Vagina (tissue), 2 donors: ENCODE measurements at regions not wholly inside any gene's neighbourhood (a gene's known extent, or its start where the extent isn't known, plus 50 kb on each side); places are given as distances from the start of the nearest gene placed in this dataset.

ENCODE experiments used
- POLR2A ChIP-seq, 2 donors: fragments of 450-650 bp; IDR thresholded peaks; one replicate each; pipeline ENCODE4 v1.6.1; 2017; ENCODE audit warnings: antibody characterized with exemption in 2 of 2, mild to moderate bottlenecking in 2 of 2, moderate library complexity in 2 of 2
- POLR2AphosphoS5 ChIP-seq, 2 donors: sonication (generic); formaldehyde crosslinking; IDR thresholded peaks; one replicate each; pipeline ENCODE4 v1.9.0; 2017; ENCODE audit warnings: antibody characterized with exemption in 2 of 2, mild to moderate bottlenecking in 2 of 2, low read depth in 1 of 2; ENCODE audit not compliant: insufficient read depth in 1 of 2
- TF ChIP-seq, protein P1 (sequence below), 3 experiments: fragments of 450-650 bp in 2 of 3; fragments of 200-600 bp in 1 of 3; sonication (generic) in 1 of 3; IDR thresholded peaks; one replicate each; pipeline ENCODE4 v1.5.1; 2017 to 2019; ENCODE audit warnings: antibody characterized with exemption in 3 of 3, mild to moderate bottlenecking in 2 of 3, moderate library complexity in 2 of 3

DNA sequence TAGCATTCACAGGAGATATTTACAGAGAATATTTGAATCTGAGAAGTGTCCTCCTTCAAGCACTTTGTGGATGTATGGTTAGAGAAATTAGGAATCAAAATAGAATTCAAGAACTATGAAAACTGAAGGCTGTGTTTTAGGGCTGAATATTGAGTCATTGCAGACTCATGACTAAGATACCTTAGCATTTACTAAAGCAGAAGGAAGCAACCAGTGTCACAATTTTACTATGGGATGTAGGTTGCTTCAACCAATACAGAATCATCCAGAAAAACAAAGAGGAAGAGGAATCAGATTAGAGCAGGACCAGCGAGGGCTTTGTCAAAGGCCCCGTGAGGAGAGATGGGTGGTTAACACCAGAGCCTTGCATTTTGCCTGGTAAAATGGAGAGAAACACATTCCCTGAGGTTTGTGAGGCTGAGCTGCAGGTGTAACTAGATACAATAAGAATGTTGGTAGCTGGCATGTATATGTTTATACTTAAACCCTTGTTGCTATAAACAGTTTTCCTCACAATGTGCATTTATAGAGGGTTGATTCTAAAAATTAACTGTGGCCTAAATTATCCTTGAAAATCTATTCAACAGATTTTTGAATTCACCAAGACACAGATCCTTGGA lies 518.1 kb downstream of the AGTPBP1 start:
- TF ChIP-seq, protein P1, sequence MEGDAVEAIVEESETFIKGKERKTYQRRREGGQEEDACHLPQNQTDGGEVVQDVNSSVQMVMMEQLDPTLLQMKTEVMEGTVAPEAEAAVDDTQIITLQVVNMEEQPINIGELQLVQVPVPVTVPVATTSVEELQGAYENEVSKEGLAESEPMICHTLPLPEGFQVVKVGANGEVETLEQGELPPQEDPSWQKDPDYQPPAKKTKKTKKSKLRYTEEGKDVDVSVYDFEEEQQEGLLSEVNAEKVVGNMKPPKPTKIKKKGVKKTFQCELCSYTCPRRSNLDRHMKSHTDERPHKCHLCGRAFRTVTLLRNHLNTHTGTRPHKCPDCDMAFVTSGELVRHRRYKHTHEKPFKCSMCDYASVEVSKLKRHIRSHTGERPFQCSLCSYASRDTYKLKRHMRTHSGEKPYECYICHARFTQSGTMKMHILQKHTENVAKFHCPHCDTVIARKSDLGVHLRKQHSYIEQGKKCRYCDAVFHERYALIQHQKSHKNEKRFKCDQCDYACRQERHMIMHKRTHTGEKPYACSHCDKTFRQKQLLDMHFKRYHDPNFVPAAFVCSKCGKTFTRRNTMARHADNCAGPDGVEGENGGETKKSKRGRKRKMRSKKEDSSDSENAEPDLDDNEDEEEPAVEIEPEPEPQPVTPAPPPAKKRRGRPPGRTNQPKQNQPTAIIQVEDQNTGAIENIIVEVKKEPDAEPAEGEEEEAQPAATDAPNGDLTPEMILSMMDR (IDR thresholded peaks at IDR 0.05) = no peak
- TF ChIP-seq POLR2A (IDR thresholded peaks at IDR 0.05) = no peak
- no peak for TF ChIP-seq POLR2AphosphoS5 (IDR thresholded peaks at IDR 0.05; ENCODE audit: insufficient read depth in 1 of 2, low read depth in 1 of 2)
